ENCODE measurements at regions not wholly inside any gene's neighbourhood (a gene's known extent, or its start where the extent isn't known, plus 50 kb on each side); places are given as distances from the start of the nearest gene placed in this dataset.

DNA sequence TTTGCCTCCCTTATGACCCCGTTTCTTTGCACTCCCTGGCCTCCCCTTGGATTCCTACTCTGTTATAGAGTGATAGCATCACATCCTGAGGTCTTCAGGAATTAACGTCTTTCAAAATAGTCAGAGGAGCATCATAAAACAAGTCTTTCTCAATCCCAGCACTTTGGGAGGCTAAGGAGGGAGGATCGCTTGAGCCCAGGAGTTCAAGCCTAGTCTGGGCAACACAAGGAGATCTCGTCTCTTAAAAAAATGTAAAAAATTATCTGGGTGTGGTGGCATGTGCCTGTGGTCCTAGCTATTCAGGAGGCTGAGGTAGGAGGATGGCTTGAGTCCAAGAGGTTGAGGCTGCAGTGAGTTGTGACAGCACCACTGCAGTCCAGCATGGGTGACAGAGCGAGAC lies 68.7 kb upstream of the AMPD3 start:
- H3K27ac ChIP-seq, result no peak overlapping the region
- no peaks in the 10 kb centered on the region for H3K9me3 ChIP-seq
- no peak overlapping the region for H3K9ac ChIP-seq (ENCODE audit: low read depth in 2 of 2, low read length in 2 of 2)
- intact Hi-C loops (cut with DNase I), result no loop called here
- H3K4me1 ChIP-seq, result no peaks in the 10 kb centered on the region
- no peaks in the 10 kb centered on the region for H3K36me3 ChIP-seq
- H3K4me3 ChIP-seq, result no peak overlapping the region
- DNase-seq, result no peak
- H3K27me3 ChIP-seq, result no peaks in the 10 kb centered on the region
- TF ChIP-seq CTCF (IDR thresholded peaks at IDR 0.05), result no peak

DNA sequence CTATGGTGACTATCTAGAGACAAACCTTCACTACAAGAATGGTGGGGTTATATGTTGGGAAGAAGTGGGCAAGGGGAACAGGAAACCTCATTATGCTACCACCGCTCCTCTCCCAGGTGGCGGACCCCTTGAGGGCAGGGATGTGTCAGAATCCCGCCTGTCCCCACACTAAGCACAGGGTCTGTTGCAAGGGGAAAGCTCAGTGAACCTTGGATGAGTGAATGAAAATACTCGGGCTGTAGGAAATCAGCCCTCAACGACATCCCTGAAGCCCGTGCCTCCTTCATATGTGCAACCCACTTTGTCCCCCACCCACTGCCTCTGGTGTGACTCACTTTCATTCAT lies 68.2 kb upstream of the AMPD3 start:
- Histone ChIP-seq H3K9me3 (no peaks in the 10 kb centered on the region), H3K27me3 (no peaks in the 10 kb centered on the region), H3K4me1 (no peaks in the 10 kb centered on the region), H3K27ac (no peak overlapping the region), H3K9ac (ENCODE audit: low read depth in 2 of 2, low read length in 2 of 2) (no peak overlapping the region), H3K4me3 (no peak overlapping the region), H3K36me3 (no peaks in the 10 kb centered on the region)
- TF ChIP-seq CTCF (IDR thresholded peaks at IDR 0.05), result no peak
- DNase-seq, result no peak
- intact Hi-C loops (cut with DNase I), result no loop called here

DNA sequence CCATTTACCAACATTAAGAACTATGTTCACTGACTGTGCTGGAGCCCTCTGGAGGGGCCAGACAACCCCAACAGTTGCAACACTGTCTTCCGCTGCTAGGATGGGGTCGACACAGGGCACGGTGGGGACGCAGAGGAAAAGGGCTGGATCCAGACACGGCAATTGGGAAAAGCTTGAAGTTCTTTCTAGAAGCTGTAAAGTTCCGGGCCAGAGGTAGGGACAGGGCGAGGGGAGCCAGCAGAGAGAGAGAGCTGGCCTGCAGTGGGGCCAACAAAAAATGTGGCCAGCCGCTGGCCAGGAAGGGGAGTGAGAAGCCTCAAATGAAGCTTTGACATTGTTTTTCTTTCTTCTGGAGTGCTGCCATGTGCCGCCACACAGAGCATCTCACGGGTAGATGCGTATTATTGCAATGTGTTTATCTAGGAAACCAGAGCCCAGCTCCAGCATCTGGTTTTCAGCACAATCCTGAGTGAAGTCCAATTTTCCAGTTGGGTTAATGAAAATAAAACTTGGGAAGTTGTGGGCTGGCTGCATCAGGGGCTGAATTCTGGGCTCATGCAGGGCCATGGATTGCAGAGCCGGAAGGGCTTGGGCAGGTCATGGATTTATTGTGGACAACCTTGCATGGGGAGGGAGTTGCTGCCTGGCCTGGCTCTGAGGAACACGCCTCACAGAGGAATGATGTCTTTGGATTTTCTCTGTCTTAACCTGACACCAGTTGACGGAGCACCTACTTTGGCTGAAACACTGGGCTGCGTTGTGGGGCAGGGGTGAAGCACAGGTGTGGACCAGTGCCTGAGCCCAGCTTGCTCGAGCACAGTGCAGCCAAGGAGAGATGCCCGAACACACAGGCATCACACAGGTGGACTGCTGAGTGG lies 67.6 kb upstream of the AMPD3 start:
- H3K4me1 ChIP-seq, result no peaks in the 10 kb centered on the region

DNA sequence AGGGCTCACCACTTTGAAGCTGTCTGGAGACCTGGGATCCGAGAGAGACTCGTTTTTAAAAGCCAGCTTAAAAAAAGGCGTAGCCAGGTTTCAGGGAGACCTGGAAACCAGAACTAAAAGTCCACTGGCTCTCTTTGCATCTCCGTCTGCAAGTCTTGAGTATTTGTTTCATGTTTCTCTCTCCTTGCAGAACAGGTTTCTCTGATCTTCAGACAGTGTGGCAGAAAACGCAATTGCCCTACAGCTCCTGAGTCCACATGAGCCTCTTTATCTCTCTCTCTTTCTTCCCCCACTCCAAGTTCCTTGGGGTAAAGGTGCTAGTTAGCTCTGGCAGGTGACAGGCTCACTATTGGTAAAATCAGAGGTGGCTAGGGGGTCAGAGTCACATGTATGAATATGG lies 67.0 kb upstream of the AMPD3 start:
- TF ChIP-seq CTCF (IDR thresholded peaks at IDR 0.05), result no peak
- Histone ChIP-seq H3K9ac (ENCODE audit: low read depth in 2 of 2, low read length in 2 of 2) (no peak overlapping the region), H3K27me3 (no peaks in the 10 kb centered on the region), H3K4me3 (no peak overlapping the region), H3K4me1 (no peaks in the 10 kb centered on the region), H3K36me3 (no peaks in the 10 kb centered on the region), H3K27ac (peak overlapping the region; percentile 47), H3K9me3 (no peaks in the 10 kb centered on the region)
- DNase-seq, result no peak
- intact Hi-C loops (cut with DNase I), result no loop called here

More for the DNA sequence above, 67.6 kb upstream of the AMPD3 start:
- H3K4me3 ChIP-seq, result no peak overlapping the region
- DNase-seq, result peak; percentile 38
- no peak for TF ChIP-seq CTCF (IDR thresholded peaks at IDR 0.05)
- H3K9ac ChIP-seq (ENCODE audit: low read depth in 2 of 2, low read length in 2 of 2), result no peak overlapping the region
- intact Hi-C loops (cut with DNase I), result no loop called here
- H3K9me3 ChIP-seq, result no peaks in the 10 kb centered on the region
- H3K27me3 ChIP-seq, result no peaks in the 10 kb centered on the region
- H3K36me3 ChIP-seq, result no peaks in the 10 kb centered on the region
- peak overlapping the region; percentile 47 for H3K27ac ChIP-seq

- Histone ChIP-seq H3K36me3 (no peaks in the 10 kb centered on the region), H3K4me3 (no peak overlapping the region), H3K27me3 (no peaks in the 10 kb centered on the region), H3K4me1 (no peaks in the 10 kb centered on the region), H3K9me3 (no peaks in the 10 kb centered on the region), H3K27ac (no peak overlapping the region), H3K9ac (ENCODE audit: low read depth in 2 of 2, low read length in 2 of 2) (no peak overlapping the region)
- intact Hi-C loops (cut with DNase I), result no loop called here
- no peak for DNase-seq
- no peak for TF ChIP-seq CTCF (IDR thresholded peaks at IDR 0.05)
These were observed 66.5 kb upstream of the AMPD3 start for GRCh38 chr11:10388574-10388973.
